BE2C (cell line): ENCODE measurements at regions not wholly inside any gene's neighbourhood (a gene's known extent, or its start where the extent isn't known, plus 50 kb on each side); places are given as distances from the start of the nearest gene placed in this dataset.

Experiments
- DNase-seq: peaks from one replicate; pipeline ENCODE4 v3.0.0-alpha.2; 2020
- H3K27me3 ChIP-seq: fragments of 250-450 bp; sonication (Bioruptor Pico); 2 replicates; pipeline ENCODE4 v1.5.1; 2020; ENCODE audit warnings: mild to moderate bottlenecking
- H3K36me3 ChIP-seq: fragments of 250-450 bp; sonication (Bioruptor Pico); 2 replicates; pipeline ENCODE4 v1.5.1; 2020; ENCODE audit warnings: mild to moderate bottlenecking
- H3K4me1 ChIP-seq: fragments of 250-450 bp; sonication (Bioruptor Pico); 2 replicates; pipeline ENCODE4 v1.5.1; 2020
- H3K4me3 ChIP-seq: 2 replicates; pipeline ENCODE4 v1.5.1; 2011; ENCODE audit warnings: low read depth, low read length
- H3K9me3 ChIP-seq: fragments of 250-450 bp; sonication (Bioruptor Pico); 2 replicates; pipeline ENCODE4 v1.5.1; 2020
- TF ChIP-seq, protein P1 (sequence below): IDR thresholded peaks from 2 replicates; pipeline ENCODE4 v1.5.1; 2012; ENCODE audit warnings: mild to moderate bottlenecking, low read depth, low read length

DNA sequence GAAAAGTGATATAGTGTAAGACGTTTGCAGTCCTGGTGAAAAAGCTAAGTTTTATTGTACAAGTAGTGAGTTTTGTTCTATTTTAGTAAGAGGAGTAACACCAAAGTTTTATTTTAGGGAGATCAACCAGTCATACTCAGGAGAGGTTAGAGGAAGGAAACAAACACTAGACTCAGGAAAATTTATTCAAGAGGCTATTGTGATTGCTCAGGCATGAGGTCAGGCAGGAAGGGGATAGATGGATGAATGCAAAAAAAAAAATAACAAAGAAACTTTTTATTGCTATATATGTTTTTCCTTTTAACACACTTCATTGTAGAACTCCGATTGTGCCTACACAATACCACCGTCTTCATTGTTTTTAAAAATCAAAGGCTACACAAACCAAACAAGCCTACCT lies 189.0 kb downstream of the LYPLAL1 start:
- Histone ChIP-seq H3K27me3 (no peaks in the 10 kb centered on the region), H3K9me3 (no peaks in the 10 kb centered on the region), H3K4me3 (no peak overlapping the region), H3K36me3 (no peaks in the 10 kb centered on the region), H3K4me1 (no peaks in the 10 kb centered on the region)
- DNase-seq = no peak
- TF ChIP-seq, protein P1, sequence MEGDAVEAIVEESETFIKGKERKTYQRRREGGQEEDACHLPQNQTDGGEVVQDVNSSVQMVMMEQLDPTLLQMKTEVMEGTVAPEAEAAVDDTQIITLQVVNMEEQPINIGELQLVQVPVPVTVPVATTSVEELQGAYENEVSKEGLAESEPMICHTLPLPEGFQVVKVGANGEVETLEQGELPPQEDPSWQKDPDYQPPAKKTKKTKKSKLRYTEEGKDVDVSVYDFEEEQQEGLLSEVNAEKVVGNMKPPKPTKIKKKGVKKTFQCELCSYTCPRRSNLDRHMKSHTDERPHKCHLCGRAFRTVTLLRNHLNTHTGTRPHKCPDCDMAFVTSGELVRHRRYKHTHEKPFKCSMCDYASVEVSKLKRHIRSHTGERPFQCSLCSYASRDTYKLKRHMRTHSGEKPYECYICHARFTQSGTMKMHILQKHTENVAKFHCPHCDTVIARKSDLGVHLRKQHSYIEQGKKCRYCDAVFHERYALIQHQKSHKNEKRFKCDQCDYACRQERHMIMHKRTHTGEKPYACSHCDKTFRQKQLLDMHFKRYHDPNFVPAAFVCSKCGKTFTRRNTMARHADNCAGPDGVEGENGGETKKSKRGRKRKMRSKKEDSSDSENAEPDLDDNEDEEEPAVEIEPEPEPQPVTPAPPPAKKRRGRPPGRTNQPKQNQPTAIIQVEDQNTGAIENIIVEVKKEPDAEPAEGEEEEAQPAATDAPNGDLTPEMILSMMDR = no peak

DNA sequence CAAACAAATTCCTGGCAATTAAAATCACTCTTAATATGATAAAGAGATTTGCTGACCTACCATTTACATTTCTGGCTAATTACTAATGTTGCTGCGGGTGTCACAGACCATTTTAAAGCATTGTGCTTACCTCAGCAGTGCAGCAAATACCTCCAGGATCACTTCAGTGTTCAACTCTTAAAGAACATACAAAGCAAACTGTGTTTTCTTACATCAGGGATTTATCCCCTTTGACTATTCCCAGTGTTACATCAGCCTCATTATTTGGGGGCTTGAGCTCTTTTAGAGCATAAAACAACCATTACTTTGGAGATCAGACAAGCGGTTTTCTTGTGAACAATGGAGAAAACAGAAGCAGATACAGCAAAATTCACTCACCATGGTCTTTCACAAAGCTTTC lies 185.4 kb downstream of the LYPLAL1 start:
- no peak for DNase-seq

DNA sequence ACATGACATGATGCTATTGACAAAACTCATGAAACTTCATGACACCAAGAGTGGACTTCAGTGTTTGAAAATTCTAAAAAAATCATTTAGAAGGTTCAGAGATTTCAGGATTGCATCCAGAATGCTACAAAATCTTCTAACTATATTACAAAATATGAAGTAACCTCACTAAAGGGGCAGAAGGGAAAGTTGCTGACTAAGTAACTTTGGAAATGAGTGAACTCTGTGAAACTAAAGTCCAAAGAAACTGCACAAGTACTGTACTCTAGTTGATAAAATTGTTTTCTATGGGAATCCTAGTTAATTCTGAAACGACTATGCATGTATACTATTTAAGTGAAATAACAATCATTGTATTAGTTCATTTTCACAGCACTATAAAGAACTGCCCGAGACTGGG lies 184.4 kb downstream of the LYPLAL1 start:
- Histone ChIP-seq H3K4me3 (no peak overlapping the region), H3K36me3 (no peaks in the 10 kb centered on the region), H3K9me3 (no peaks in the 10 kb centered on the region), H3K4me1 (no peaks in the 10 kb centered on the region), H3K27me3 (no peaks in the 10 kb centered on the region)
- DNase-seq = no peak
- TF ChIP-seq, protein P1 = no peak

More for the DNA sequence above, 185.4 kb downstream of the LYPLAL1 start:
- no peak overlapping the region for H3K4me3 ChIP-seq
- no peaks in the 10 kb centered on the region for H3K9me3 ChIP-seq
- no peaks in the 10 kb centered on the region for H3K4me1 ChIP-seq
- no peaks in the 10 kb centered on the region for H3K36me3 ChIP-seq
- TF ChIP-seq, protein P1 = no peak
- no peaks in the 10 kb centered on the region for H3K27me3 ChIP-seq

DNA sequence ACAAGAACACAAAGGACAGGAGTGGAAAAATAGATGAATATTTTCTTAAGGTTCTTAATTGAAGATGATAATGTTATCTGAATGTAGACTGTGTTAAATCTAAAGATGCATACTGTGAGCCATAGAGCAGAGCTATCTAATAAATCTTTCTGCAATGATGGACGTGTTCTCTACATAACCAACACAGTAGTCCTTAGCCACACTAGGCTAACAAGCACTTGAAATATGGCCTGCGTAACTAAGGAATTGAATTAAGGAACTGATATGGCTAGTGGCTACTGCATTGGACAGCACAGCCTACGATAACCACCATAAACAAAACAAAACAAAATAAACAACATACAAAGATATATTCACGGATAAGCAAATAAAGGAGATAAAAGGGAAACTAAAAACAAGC lies 181.3 kb downstream of the LYPLAL1 start:
- H3K4me1 ChIP-seq = no peaks in the 10 kb centered on the region
- no peaks in the 10 kb centered on the region for H3K27me3 ChIP-seq
- H3K36me3 ChIP-seq = no peaks in the 10 kb centered on the region
- no peaks in the 10 kb centered on the region for H3K9me3 ChIP-seq
- H3K4me3 ChIP-seq = no peak overlapping the region
- TF ChIP-seq, protein P1 = no peak
- no peak for DNase-seq

DNA sequence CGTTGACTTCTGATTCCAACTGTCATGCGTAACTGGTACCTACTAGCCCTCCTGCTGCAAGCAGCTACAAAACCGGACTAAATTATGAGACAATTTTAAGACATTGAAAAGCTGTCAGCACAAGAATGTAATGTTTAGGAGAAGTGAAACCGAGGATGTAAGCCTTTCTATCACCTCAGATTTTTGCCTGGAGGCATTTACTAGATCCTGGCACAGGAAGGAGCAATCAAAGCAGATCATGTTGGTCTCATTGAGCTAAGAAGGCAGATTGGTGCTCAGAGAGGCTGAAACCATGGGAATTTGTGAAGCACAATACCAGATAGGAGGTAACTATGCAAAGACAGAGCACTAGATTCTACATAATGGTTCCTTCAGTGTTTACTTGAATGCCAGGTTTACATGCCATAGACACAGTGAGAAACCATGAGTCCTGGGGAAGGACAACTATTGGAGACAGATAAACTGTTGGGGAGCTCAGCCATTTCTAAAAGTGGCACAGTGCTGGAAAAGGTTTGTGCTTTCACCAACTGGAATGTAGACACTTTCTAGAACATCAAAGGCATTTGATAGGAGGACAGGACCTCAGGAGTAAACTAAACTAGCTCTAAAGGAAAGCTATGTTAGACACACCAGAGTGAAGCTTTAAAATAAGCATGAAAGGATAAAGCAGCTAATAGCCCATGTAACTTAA lies 179.4 kb downstream of the LYPLAL1 start:
- Histone ChIP-seq H3K9me3 (no peaks in the 10 kb centered on the region), H3K36me3 (no peaks in the 10 kb centered on the region), H3K4me1 (no peaks in the 10 kb centered on the region), H3K4me3 (no peak overlapping the region), H3K27me3 (no peaks in the 10 kb centered on the region)
- TF ChIP-seq, protein P1 = no peak
- no peak for DNase-seq

DNA sequence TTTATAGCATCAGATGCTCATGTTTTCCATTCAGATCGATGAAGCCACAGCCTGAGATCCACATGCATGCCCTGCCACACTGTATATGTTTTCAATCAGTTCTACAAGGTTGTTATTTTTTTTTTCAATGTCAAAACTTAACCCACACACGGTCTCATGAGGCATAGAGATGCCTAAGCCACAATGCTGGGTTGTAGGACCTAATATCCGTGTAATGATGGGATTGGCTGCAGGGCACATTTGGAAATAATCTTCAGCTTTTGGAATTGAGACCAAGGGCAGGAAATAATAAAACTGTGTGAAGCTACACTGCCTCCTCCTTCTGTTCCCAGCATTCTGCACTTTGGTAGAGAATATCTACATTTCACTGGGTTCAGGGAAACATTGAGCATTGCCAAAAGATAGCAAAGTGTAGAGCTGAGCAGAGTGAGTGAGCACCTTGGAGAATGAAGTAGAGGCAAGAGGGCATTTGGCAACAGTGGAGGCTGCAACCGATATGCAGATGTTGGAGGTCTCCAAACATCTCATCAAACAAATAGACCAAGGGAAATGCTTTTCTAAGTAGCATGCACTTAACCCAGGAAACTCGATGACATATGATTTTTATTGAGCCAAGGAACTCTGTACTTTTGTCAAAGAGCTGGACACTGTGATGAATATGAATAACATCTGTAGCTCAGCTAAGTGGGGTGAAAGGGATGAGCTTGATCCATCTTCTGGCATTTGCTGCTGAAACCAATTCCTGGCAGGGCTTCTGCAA lies 176.7 kb downstream of the LYPLAL1 start:
- TF ChIP-seq, protein P1 = no peak
- Histone ChIP-seq H3K4me1 (no peaks in the 10 kb centered on the region), H3K36me3 (no peaks in the 10 kb centered on the region), H3K27me3 (no peaks in the 10 kb centered on the region), H3K4me3 (no peak overlapping the region), H3K9me3 (no peaks in the 10 kb centered on the region)
- DNase-seq = no peak
